ENCODE measurements at regions not wholly inside any gene's neighbourhood (a gene's known extent, or its start where the extent isn't known, plus 50 kb on each side); places are given as distances from the start of the nearest gene placed in this dataset.

DNA sequence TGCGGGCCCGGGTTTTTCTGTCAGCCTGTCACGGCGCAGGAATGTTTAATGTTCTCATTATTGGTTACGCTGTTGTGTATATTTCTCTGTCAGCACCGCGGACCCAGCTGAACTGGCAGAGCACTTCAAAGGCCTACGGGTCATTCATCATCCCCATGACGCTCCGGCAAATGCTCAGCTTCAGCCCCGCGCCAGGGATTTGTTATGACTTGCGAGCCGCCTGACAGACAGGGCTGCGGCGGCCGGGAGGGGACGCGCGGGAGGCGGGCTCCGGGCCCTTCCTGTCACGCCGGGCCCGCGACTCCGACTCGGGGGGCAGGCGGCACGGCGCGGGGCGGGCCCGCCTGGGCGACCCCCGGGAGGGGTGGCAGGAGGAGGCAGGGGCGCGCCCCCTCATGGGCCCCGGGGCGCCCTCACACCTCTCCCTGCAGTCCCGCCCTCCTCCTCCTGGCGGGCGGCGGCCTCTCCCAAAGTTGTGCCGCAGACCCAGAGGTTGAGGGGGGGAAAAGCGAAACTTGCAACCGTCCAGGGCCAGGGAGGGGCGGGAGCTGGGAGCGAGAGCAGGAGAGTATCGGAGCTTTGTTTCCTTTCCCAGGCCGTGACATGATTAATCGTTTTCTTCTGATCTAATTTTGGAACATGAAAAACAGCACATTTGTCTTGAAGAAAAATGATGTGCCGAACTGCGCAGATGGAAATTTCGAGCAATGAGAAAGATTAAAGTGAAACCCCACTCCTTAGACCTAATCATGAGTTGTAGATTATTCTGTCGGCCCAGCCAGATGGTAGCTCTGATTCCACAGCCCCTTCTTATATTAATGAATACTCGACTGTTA is 59.3 kb upstream of the COMTD1 start (continued):
- TF ChIP-seq ZNF160 (CRISPR knock-in tag; IDR thresholded peaks at IDR 0.05) (no peak), ZNF260 (CRISPR knock-in tag; IDR thresholded peaks at IDR 0.05; ENCODE audit: borderline replicate concordance, low read depth) (no peak), ZNF562 (CRISPR knock-in tag; IDR thresholded peaks at IDR 0.05; ENCODE audit: borderline replicate concordance) (no peak), RARA (CRISPR knock-in tag; IDR thresholded peaks at IDR 0.05) (no peak)
- TF ChIP-seq, protein P1, sequence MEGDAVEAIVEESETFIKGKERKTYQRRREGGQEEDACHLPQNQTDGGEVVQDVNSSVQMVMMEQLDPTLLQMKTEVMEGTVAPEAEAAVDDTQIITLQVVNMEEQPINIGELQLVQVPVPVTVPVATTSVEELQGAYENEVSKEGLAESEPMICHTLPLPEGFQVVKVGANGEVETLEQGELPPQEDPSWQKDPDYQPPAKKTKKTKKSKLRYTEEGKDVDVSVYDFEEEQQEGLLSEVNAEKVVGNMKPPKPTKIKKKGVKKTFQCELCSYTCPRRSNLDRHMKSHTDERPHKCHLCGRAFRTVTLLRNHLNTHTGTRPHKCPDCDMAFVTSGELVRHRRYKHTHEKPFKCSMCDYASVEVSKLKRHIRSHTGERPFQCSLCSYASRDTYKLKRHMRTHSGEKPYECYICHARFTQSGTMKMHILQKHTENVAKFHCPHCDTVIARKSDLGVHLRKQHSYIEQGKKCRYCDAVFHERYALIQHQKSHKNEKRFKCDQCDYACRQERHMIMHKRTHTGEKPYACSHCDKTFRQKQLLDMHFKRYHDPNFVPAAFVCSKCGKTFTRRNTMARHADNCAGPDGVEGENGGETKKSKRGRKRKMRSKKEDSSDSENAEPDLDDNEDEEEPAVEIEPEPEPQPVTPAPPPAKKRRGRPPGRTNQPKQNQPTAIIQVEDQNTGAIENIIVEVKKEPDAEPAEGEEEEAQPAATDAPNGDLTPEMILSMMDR (CRISPR knock-in tag; IDR thresholded peaks at IDR 0.05), result peak; percentile 52
- TF ChIP-seq, protein P2, sequence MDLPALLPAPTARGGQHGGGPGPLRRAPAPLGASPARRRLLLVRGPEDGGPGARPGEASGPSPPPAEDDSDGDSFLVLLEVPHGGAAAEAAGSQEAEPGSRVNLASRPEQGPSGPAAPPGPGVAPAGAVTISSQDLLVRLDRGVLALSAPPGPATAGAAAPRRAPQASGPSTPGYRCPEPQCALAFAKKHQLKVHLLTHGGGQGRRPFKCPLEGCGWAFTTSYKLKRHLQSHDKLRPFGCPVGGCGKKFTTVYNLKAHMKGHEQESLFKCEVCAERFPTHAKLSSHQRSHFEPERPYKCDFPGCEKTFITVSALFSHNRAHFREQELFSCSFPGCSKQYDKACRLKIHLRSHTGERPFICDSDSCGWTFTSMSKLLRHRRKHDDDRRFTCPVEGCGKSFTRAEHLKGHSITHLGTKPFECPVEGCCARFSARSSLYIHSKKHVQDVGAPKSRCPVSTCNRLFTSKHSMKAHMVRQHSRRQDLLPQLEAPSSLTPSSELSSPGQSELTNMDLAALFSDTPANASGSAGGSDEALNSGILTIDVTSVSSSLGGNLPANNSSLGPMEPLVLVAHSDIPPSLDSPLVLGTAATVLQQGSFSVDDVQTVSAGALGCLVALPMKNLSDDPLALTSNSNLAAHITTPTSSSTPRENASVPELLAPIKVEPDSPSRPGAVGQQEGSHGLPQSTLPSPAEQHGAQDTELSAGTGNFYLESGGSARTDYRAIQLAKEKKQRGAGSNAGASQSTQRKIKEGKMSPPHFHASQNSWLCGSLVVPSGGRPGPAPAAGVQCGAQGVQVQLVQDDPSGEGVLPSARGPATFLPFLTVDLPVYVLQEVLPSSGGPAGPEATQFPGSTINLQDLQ (CRISPR knock-in tag; IDR thresholded peaks at IDR 0.05), result no peak
- TF ChIP-seq, protein P3, sequence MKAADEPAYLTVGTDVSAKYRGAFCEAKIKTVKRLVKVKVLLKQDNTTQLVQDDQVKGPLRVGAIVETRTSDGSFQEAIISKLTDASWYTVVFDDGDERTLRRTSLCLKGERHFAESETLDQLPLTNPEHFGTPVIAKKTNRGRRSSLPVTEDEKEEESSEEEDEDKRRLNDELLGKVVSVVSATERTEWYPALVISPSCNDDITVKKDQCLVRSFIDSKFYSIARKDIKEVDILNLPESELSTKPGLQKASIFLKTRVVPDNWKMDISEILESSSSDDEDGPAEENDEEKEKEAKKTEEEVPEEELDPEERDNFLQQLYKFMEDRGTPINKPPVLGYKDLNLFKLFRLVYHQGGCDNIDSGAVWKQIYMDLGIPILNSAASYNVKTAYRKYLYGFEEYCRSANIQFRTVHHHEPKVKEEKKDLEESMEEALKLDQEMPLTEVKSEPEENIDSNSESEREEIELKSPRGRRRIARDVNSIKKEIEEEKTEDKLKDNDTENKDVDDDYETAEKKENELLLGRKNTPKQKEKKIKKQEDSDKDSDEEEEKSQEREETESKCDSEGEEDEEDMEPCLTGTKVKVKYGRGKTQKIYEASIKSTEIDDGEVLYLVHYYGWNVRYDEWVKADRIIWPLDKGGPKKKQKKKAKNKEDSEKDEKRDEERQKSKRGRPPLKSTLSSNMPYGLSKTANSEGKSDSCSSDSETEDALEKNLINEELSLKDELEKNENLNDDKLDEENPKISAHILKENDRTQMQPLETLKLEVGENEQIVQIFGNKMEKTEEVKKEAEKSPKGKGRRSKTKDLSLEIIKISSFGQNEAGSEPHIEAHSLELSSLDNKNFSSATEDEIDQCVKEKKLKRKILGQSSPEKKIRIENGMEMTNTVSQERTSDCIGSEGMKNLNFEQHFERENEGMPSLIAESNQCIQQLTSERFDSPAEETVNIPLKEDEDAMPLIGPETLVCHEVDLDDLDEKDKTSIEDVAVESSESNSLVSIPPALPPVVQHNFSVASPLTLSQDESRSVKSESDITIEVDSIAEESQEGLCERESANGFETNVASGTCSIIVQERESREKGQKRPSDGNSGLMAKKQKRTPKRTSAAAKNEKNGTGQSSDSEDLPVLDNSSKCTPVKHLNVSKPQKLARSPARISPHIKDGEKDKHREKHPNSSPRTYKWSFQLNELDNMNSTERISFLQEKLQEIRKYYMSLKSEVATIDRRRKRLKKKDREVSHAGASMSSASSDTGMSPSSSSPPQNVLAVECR (CRISPR knock-in tag; IDR thresholded peaks at IDR 0.05; ENCODE audit: borderline replicate concordance), result peak; percentile 36; the same call in 1 of the 2 replicates
- TF ChIP-seq, protein P4, sequence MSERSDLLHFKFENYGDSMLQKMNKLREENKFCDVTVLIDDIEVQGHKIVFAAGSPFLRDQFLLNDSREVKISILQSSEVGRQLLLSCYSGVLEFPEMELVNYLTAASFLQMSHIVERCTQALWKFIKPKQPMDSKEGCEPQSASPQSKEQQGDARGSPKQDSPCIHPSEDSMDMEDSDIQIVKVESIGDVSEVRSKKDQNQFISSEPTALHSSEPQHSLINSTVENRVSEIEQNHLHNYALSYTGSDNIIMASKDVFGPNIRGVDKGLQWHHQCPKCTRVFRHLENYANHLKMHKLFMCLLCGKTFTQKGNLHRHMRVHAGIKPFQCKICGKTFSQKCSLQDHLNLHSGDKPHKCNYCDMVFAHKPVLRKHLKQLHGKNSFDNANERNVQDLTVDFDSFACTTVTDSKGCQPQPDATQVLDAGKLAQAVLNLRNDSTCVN (CRISPR knock-in tag; IDR thresholded peaks at IDR 0.05; ENCODE audit: borderline replicate concordance), result no peak
- TF ChIP-seq, protein P5, sequence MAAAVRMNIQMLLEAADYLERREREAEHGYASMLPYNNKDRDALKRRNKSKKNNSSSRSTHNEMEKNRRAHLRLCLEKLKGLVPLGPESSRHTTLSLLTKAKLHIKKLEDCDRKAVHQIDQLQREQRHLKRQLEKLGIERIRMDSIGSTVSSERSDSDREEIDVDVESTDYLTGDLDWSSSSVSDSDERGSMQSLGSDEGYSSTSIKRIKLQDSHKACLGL (CRISPR knock-in tag; IDR thresholded peaks at IDR 0.05), result no peak
- TF ChIP-seq, protein P6, sequence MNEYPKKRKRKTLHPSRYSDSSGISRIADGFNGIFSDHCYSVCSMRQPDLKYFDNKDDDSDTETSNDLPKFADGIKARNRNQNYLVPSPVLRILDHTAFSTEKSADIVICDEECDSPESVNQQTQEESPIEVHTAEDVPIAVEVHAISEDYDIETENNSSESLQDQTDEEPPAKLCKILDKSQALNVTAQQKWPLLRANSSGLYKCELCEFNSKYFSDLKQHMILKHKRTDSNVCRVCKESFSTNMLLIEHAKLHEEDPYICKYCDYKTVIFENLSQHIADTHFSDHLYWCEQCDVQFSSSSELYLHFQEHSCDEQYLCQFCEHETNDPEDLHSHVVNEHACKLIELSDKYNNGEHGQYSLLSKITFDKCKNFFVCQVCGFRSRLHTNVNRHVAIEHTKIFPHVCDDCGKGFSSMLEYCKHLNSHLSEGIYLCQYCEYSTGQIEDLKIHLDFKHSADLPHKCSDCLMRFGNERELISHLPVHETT (CRISPR knock-in tag; conservative IDR thresholded peaks at IDR 0.05), result no peak
- TF ChIP-seq, protein P7, sequence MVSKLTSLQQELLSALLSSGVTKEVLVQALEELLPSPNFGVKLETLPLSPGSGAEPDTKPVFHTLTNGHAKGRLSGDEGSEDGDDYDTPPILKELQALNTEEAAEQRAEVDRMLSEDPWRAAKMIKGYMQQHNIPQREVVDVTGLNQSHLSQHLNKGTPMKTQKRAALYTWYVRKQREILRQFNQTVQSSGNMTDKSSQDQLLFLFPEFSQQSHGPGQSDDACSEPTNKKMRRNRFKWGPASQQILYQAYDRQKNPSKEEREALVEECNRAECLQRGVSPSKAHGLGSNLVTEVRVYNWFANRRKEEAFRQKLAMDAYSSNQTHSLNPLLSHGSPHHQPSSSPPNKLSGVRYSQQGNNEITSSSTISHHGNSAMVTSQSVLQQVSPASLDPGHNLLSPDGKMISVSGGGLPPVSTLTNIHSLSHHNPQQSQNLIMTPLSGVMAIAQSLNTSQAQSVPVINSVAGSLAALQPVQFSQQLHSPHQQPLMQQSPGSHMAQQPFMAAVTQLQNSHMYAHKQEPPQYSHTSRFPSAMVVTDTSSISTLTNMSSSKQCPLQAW (CRISPR knock-in tag; IDR thresholded peaks at IDR 0.05), result no peak
- TF ChIP-seq, protein P8, sequence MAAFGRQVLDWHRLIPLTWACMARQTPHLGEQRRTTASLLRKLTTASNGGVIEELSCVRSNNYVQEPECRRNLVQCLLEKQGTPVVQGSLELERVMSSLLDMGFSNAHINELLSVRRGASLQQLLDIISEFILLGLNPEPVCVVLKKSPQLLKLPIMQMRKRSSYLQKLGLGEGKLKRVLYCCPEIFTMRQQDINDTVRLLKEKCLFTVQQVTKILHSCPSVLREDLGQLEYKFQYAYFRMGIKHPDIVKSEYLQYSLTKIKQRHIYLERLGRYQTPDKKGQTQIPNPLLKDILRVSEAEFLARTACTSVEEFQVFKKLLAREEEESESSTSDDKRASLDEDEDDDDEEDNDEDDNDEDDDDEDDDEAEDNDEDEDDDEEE (CRISPR knock-in tag; IDR thresholded peaks at IDR 0.05), result no peak

Data from HepG2 (cell line).